GM19455 (cell line): ENCODE measurements at regions not wholly inside any gene's neighbourhood (a gene's known extent, or its start where the extent isn't known, plus 50 kb on each side); places are given as distances from the start of the nearest gene placed in this dataset.

ENCODE experiments used
- ATAC-seq: cut with Tn5 transposase; IDR thresholded peaks from one replicate; pipeline ENCODE4 v1.9.1; 2021; ENCODE audit not compliant: unreplicated experiment

GRCh38 chr6:51513891-51514747, 573.3 kb downstream of the PKHD1 start:
- no peak for ATAC-seq

GRCh38 chr6:51514748-51515402, 572.5 kb downstream of the PKHD1 start:
- no peak for ATAC-seq

GRCh38 chr6:51526049-51526448, 561.4 kb downstream of the PKHD1 start:
- ATAC-seq = no peak

GRCh38 chr6:51526922-51527321, 560.5 kb downstream of the PKHD1 start:
- no peak for ATAC-seq

GRCh38 chr6:51528556-51528955, 558.9 kb downstream of the PKHD1 start:
- ATAC-seq = no peak

- ATAC-seq = no peak
Measured at GRCh38 chr6:51529240-51529639, 558.2 kb downstream of the PKHD1 start.

GRCh38 chr6:51531623-51532022, 555.8 kb downstream of the PKHD1 start:
- ATAC-seq = no peak

GRCh38 chr6:51533962-51534361, 553.5 kb downstream of the PKHD1 start:
- no peak for ATAC-seq

GRCh38 chr6:51535327-51535726, 552.1 kb downstream of the PKHD1 start:
- no peak for ATAC-seq

- ATAC-seq = no peak
Measured at GRCh38 chr6:51536728-51537127, 550.7 kb downstream of the PKHD1 start.

- no peak for ATAC-seq
Measured at GRCh38 chr6:51541847-51542246, 545.6 kb downstream of the PKHD1 start.

- no peak for ATAC-seq
Measured at GRCh38 chr6:51542475-51542874, 544.9 kb downstream of the PKHD1 start.

GRCh38 chr6:51550243-51550642, 537.2 kb downstream of the PKHD1 start:
- ATAC-seq = no peak

GRCh38 chr6:51552435-51552834, 535.0 kb downstream of the PKHD1 start:
- no peak for ATAC-seq

- ATAC-seq = no peak
Measured at GRCh38 chr6:51553246-51554015, 534.0 kb downstream of the PKHD1 start.

GRCh38 chr6:51554029-51554428, 533.4 kb downstream of the PKHD1 start:
- no peak for ATAC-seq

- ATAC-seq = no peak
Measured at GRCh38 chr6:51559059-51559458, 528.4 kb downstream of the PKHD1 start.

- ATAC-seq = peak; percentile 77
Measured at GRCh38 chr6:51562198-51562597, 525.2 kb downstream of the PKHD1 start.
